ENCODE measurements at regions not wholly inside any gene's neighbourhood (a gene's known extent, or its start where the extent isn't known, plus 50 kb on each side); places are given as distances from the start of the nearest gene placed in this dataset.

DNA sequence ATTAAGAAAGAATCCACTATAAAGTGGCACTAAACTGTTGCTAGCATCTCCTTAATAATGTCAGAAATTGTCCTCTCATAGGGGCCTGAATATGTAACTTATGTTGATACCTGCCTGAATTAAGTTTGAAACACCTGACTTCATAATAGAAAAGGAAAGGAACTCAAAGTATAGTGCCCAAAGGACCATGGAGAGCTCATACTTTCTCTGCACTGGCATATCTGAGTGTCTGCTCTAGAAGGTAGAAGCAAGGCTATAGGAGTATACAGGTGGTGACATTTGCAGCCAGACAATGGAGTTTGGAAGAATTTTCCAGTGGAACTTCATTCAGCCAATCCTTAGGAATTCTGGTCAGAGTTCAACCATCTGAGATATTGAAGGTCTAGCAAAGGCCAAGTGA is 988.9 kb downstream of the RAB28 start:
- no peak for DNase-seq (ENCODE audit: low spot score)
- no peaks in the 10 kb centered on the region for H3K4me1 ChIP-seq (ENCODE audit: control insufficient read depth in 1 of 2, low read depth in 2 of 2)
- no peak for ATAC-seq (ENCODE audit: insufficient number of reproducible peaks, low FRiP score, low read depth)

DNA sequence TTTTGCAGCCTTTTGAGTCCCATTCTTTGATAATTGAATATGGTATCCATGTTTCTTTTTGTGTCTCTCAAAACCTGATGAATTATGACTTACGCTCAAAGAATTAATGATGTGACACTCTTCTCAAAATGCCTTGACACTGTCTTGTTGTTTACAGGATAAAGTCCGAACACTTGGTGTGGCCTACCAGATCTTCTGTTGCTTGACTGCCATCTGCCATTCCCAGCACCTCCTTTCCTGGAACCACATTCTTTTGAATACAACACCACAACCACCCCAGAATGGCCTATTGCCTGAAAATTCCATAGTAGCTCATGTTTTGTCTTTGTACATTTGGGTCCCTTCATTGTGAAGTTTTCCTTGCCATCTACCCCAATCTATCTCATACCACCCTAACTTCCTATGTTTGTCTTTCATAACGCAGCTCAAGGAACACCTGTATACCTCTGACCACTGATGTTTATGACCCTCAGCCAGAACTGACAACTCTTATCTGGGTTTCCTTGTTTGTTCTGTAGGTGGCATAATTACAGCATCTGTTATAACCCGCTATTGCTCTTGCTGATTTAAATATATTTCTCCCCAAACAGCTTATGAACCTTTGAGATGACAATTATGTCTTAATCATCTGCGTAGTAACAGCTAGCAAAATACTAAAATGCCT is 991.3 kb downstream of the RAB28 start:
- TF ChIP-seq, protein P1, sequence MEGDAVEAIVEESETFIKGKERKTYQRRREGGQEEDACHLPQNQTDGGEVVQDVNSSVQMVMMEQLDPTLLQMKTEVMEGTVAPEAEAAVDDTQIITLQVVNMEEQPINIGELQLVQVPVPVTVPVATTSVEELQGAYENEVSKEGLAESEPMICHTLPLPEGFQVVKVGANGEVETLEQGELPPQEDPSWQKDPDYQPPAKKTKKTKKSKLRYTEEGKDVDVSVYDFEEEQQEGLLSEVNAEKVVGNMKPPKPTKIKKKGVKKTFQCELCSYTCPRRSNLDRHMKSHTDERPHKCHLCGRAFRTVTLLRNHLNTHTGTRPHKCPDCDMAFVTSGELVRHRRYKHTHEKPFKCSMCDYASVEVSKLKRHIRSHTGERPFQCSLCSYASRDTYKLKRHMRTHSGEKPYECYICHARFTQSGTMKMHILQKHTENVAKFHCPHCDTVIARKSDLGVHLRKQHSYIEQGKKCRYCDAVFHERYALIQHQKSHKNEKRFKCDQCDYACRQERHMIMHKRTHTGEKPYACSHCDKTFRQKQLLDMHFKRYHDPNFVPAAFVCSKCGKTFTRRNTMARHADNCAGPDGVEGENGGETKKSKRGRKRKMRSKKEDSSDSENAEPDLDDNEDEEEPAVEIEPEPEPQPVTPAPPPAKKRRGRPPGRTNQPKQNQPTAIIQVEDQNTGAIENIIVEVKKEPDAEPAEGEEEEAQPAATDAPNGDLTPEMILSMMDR (IDR thresholded peaks at IDR 0.05): no peak
- ATAC-seq (ENCODE audit: insufficient number of reproducible peaks, low FRiP score, low read depth) (no peak), DNase-seq (ENCODE audit: low spot score) (no peak)
- no peaks in the 10 kb centered on the region for H3K36me3 ChIP-seq
- H3K9me3 ChIP-seq: no peaks in the 10 kb centered on the region
- no peaks in the 10 kb centered on the region for H3K27me3 ChIP-seq (replicated peaks; ENCODE audit: insufficient read depth)
- no peak overlapping the region for H3K27ac ChIP-seq
- H3K4me1 ChIP-seq (ENCODE audit: control insufficient read depth in 1 of 2, low read depth in 2 of 2): no peaks in the 10 kb centered on the region
- H3K4me3 ChIP-seq: no peak overlapping the region

More for the DNA sequence above, 988.9 kb downstream of the RAB28 start:
- no peak overlapping the region for H3K27ac ChIP-seq
- no peaks in the 10 kb centered on the region for H3K27me3 ChIP-seq (replicated peaks; ENCODE audit: insufficient read depth)
- TF ChIP-seq, protein P1 (IDR thresholded peaks at IDR 0.05): no peak
- H3K4me3 ChIP-seq: no peak overlapping the region
- no peaks in the 10 kb centered on the region for H3K9me3 ChIP-seq
- H3K36me3 ChIP-seq: no peaks in the 10 kb centered on the region

DNA sequence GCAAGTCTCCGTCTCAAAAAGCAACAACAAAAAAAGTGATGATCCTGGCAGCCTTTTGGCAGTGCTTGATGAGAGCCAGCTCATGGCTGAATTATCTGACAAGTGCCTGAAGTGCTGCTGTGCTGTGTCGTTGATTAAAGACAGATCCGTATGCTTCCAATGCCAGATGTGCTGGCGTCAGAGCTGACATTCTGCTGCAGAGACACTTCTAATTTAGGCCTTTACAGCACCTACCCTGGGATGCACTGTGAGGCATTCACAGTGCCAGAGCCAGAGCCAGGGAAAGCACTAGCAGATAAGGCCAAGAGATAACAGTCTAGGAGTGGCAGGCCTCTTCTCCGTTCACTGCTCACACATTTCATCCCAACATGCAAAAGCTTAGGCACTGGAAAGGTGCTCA is 995.5 kb downstream of the RAB28 start:
- no peak for ATAC-seq (ENCODE audit: insufficient number of reproducible peaks, low FRiP score, low read depth)
- no peak overlapping the region for H3K4me3 ChIP-seq
- no peaks in the 10 kb centered on the region for H3K36me3 ChIP-seq
- no peaks in the 10 kb centered on the region for H3K27me3 ChIP-seq (replicated peaks; ENCODE audit: insufficient read depth)
- no peaks in the 10 kb centered on the region for H3K4me1 ChIP-seq (ENCODE audit: control insufficient read depth in 1 of 2, low read depth in 2 of 2)
- no peaks in the 10 kb centered on the region for H3K9me3 ChIP-seq
- TF ChIP-seq, protein P1 (IDR thresholded peaks at IDR 0.05): no peak
- DNase-seq (ENCODE audit: low spot score): no peak
- no peak overlapping the region for H3K27ac ChIP-seq

DNA sequence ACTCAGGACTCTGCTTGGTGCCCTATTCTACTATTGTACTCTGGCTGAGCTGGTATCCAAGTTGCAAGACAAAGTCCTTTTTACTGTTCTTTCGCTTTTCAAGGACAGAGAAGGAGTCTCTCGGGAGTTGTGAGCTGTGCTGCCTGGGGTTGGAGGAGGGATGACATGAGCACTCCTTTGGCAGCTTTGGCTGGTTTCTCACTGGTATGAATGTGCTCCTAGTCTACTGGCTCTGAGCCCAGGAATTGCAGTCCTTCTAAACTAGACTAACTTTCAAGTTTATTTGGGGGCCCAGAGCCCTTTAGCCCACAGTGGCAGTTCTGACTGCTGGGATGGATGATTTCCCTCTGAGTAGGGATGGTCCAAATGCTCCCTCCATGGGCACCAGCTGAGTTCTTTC is 997.1 kb downstream of the RAB28 start:
- Histone ChIP-seq H3K4me1 (ENCODE audit: control insufficient read depth in 1 of 2, low read depth in 2 of 2) (no peaks in the 10 kb centered on the region), H3K27ac (no peak overlapping the region), H3K4me3 (no peak overlapping the region), H3K9me3 (no peaks in the 10 kb centered on the region), H3K27me3 (replicated peaks; ENCODE audit: insufficient read depth) (no peaks in the 10 kb centered on the region), H3K36me3 (no peaks in the 10 kb centered on the region)
- TF ChIP-seq, protein P1 (IDR thresholded peaks at IDR 0.05): no peak
- no peak for ATAC-seq (ENCODE audit: insufficient number of reproducible peaks, low FRiP score, low read depth)
- no peak for DNase-seq (ENCODE audit: low spot score)

DNA sequence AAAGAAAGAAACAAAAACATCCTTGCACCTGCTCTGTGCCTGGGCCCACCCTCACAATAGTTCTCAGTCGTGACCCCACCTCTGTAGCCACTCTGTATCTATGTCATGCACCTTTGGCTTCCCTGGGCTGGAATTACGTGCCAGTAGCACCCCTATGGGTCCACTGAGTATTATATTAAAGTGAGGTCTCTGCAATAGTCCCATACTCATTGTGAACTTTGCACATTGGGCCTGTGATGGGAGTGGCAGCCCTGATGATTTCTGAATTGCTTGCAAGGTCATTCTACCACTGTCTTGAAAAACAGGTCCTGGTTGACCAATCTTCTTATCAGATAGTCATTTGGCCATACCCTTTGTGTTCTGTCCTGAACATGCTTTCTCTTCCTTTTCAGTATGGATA is 1012.1 kb downstream of the RAB28 start:
- Histone ChIP-seq H3K4me3 (no peak overlapping the region), H3K4me1 (ENCODE audit: control insufficient read depth in 1 of 2, low read depth in 2 of 2) (no peaks in the 10 kb centered on the region), H3K27ac (no peak overlapping the region), H3K36me3 (no peaks in the 10 kb centered on the region), H3K9me3 (no peaks in the 10 kb centered on the region), H3K27me3 (replicated peaks; ENCODE audit: insufficient read depth) (no peaks in the 10 kb centered on the region)
- ATAC-seq (ENCODE audit: insufficient number of reproducible peaks, low FRiP score, low read depth) (no peak), DNase-seq (ENCODE audit: low spot score) (no peak)
- TF ChIP-seq, protein P1 (IDR thresholded peaks at IDR 0.05): no peak
